Suprapubic skin (tissue), 4 donors: ENCODE measurements at regions not wholly inside any gene's neighbourhood (a gene's known extent, or its start where the extent isn't known, plus 50 kb on each side); places are given as distances from the start of the nearest gene placed in this dataset.

Experiments used
- CTCF ChIP-seq, 2 donors: fragments of 200-600 bp in 1 of 2; fragments of 450-650 bp in 1 of 2; sonication (generic) in 1 of 2; IDR thresholded peaks; one replicate each; pipeline ENCODE4 v1.5.1; 2016 to 2019; ENCODE audit warnings: antibody characterized with exemption in 2 of 2, mild to moderate bottlenecking in 1 of 2, moderate library complexity in 1 of 2
- POLR2A ChIP-seq, 2 donors: fragments of 450-650 bp; IDR thresholded peaks; one replicate each; pipeline ENCODE4 v1.6.1; 2017; ENCODE audit warnings: antibody characterized with exemption in 2 of 2, mild to moderate bottlenecking in 2 of 2, moderate library complexity in 2 of 2
- POLR2AphosphoS5 ChIP-seq, 3 donors: sonication (generic); formaldehyde crosslinking; IDR thresholded peaks; one replicate each; pipeline ENCODE4 v1.6.1; 2017; ENCODE audit warnings: antibody characterized with exemption in 3 of 3

GRCh38 chr3:144060881-144061280, 89.3 kb downstream of the DIPK2A start:
- no peak for TF ChIP-seq POLR2A (IDR thresholded peaks at IDR 0.05)
- TF ChIP-seq CTCF (IDR thresholded peaks at IDR 0.05) = no peak
- TF ChIP-seq POLR2AphosphoS5 (IDR thresholded peaks at IDR 0.05) = no peak
